Testis (tissue), 2 donors: ENCODE measurements at regions not wholly inside any gene's neighbourhood (a gene's known extent, or its start where the extent isn't known, plus 50 kb on each side); places are given as distances from the start of the nearest gene placed in this dataset.

Experiments
- POLR2A ChIP-seq: fragments of 450-650 bp; IDR thresholded peaks from one replicate; pipeline ENCODE4 v1.6.1; 2017; ENCODE audit warnings: antibody characterized with exemption, mild to moderate bottlenecking, moderate library complexity
- TF ChIP-seq, protein P1 (sequence below), 3 experiments: fragments of 450-650 bp in 2 of 3; fragments of 200-600 bp in 1 of 3; sonication (generic) in 1 of 3; IDR thresholded peaks; one replicate each; pipeline ENCODE4 v1.5.1; 2016 to 2019; ENCODE audit warnings: antibody characterized with exemption in 3 of 3, mild to moderate bottlenecking in 2 of 3, moderate library complexity in 1 of 3

- TF ChIP-seq, protein P1, sequence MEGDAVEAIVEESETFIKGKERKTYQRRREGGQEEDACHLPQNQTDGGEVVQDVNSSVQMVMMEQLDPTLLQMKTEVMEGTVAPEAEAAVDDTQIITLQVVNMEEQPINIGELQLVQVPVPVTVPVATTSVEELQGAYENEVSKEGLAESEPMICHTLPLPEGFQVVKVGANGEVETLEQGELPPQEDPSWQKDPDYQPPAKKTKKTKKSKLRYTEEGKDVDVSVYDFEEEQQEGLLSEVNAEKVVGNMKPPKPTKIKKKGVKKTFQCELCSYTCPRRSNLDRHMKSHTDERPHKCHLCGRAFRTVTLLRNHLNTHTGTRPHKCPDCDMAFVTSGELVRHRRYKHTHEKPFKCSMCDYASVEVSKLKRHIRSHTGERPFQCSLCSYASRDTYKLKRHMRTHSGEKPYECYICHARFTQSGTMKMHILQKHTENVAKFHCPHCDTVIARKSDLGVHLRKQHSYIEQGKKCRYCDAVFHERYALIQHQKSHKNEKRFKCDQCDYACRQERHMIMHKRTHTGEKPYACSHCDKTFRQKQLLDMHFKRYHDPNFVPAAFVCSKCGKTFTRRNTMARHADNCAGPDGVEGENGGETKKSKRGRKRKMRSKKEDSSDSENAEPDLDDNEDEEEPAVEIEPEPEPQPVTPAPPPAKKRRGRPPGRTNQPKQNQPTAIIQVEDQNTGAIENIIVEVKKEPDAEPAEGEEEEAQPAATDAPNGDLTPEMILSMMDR (IDR thresholded peaks at IDR 0.05) = no peak
- TF ChIP-seq POLR2A = no peak
These were observed 340.0 kb downstream of the TLE4 start for GRCh38 chr9:79911724-79912123.
